HEK293 (cell line): ENCODE measurements at regions not wholly inside any gene's neighbourhood (a gene's known extent, or its start where the extent isn't known, plus 50 kb on each side); places are given as distances from the start of the nearest gene placed in this dataset.

ENCODE experiments used
- CTCF ChIA-PET: fragments of 350-600 bp; formaldehyde crosslinking; extraction: SDS; loops from one replicate; lab custom pipeline; 2021; ENCODE audit warnings: antibody characterized with exemption; lab: Yijun Ruan, JAX
- POLR2A ChIA-PET: fragments of 300-600 bp; formaldehyde crosslinking; extraction: SDS; loops from one replicate; lab custom pipeline; 2020; ENCODE audit warnings: antibody characterized with exemption, inconsistent platforms; lab: Yijun Ruan, JAX
- H3K27ac ChIP-seq: fragments of 200-500 bp; sonication (Bioruptor generic); 2 replicates; pipeline ENCODE4 v1.5.1; 2014; ENCODE audit warnings: low read depth, low read length, control low read depth, inconsistent platforms; ENCODE audit errors: extremely low read depth
- H3K36me3 ChIP-seq, 2 experiments: fragments of 200-500 bp in 1 of 2; sonication (Bioruptor generic) in 1 of 2; 1 replicate in 1 of 2; 2 replicates in 1 of 2; pipeline ENCODE4 v1.5.1; 2014 to 2017; ENCODE audit warnings: inconsistent platforms in 2 of 2, low read length in 2 of 2; ENCODE audit not compliant: control insufficient read depth in 2 of 2, insufficient read depth in 1 of 2
- H3K4me1 ChIP-seq: fragments of 200-500 bp; sonication (Bioruptor generic); 2 replicates; pipeline ENCODE4 v1.5.1; 2014; ENCODE audit warnings: mild to moderate bottlenecking, low read length, inconsistent platforms; ENCODE audit not compliant: control insufficient read depth, insufficient read depth
- H3K4me3 ChIP-seq: 2 replicates; pipeline ENCODE4 v1.5.1; 2011; ENCODE audit warnings: low read depth, mild to moderate bottlenecking, control low read depth, low read length, moderate library complexity
- H3K9me3 ChIP-seq: fragments of 200-500 bp; sonication (Bioruptor generic); 2 replicates; pipeline ENCODE4 v1.5.1; 2014; ENCODE audit warnings: low read depth, low read length, inconsistent platforms; ENCODE audit not compliant: control insufficient read depth, insufficient read depth
- HOXC10 ChIP-seq: sonication (generic); formaldehyde crosslinking; IDR thresholded peaks from 2 replicates; pipeline ENCODE4 v1.8.1; 2023; ENCODE audit warnings: mild to moderate bottlenecking, missing genetic modification reagents
- HOXD13 ChIP-seq: sonication (generic); formaldehyde crosslinking; IDR thresholded peaks from 2 replicates; pipeline ENCODE4 v1.8.0; 2022; ENCODE audit warnings: missing genetic modification reagents, borderline replicate concordance
- MEIS1 ChIP-seq: sonication (generic); formaldehyde crosslinking; IDR thresholded peaks from 2 replicates; pipeline ENCODE4 v1.8.1; 2022; ENCODE audit warnings: missing genetic modification reagents, mild to moderate bottlenecking, borderline replicate concordance
- PRDM10 ChIP-seq: fragments of 450-650 bp; formaldehyde crosslinking; IDR thresholded peaks from 2 replicates; pipeline ENCODE4 v1.5.1; 2016; ENCODE audit warnings: missing biosample characterization, missing genetic modification characterization
- YY1 ChIP-seq: fragments of 450-650 bp; formaldehyde crosslinking; IDR thresholded peaks from 2 replicates; pipeline ENCODE4 v1.5.1; 2018; ENCODE audit warnings: missing biosample characterization, missing genetic modification characterization
- ZBTB10 ChIP-seq: fragments of 450-650 bp; formaldehyde crosslinking; IDR thresholded peaks from 2 replicates; pipeline ENCODE4 v1.5.1; 2016; ENCODE audit warnings: missing biosample characterization, missing genetic modification characterization
- ZNF169 ChIP-seq: fragments of 450-650 bp; formaldehyde crosslinking; IDR thresholded peaks from 2 replicates; pipeline ENCODE4 v1.5.1; 2016; ENCODE audit warnings: missing biosample characterization, missing genetic modification characterization
- ZNF266 ChIP-seq: fragments of 450-650 bp; formaldehyde crosslinking; IDR thresholded peaks from 2 replicates; pipeline ENCODE4 v1.5.1; 2016; ENCODE audit warnings: missing biosample characterization, missing genetic modification characterization, low read depth
- ZNF280D ChIP-seq: fragments of 450-650 bp; formaldehyde crosslinking; IDR thresholded peaks from 2 replicates; pipeline ENCODE4 v1.5.1; 2016; ENCODE audit warnings: missing biosample characterization, missing genetic modification characterization
- ZNF37A ChIP-seq: fragments of 450-650 bp; IDR thresholded peaks from 2 replicates; pipeline ENCODE4 v1.5.1; 2018; ENCODE audit warnings: missing biosample characterization, missing genetic modification characterization
- ZNF394 ChIP-seq: fragments of 450-650 bp; formaldehyde crosslinking; IDR thresholded peaks from 2 replicates; pipeline ENCODE4 v1.5.1; 2016; ENCODE audit warnings: missing biosample characterization, missing genetic modification characterization, mild to moderate bottlenecking, moderate library complexity, borderline replicate concordance
- ZNF404 ChIP-seq: fragments of 450-650 bp; formaldehyde crosslinking; IDR thresholded peaks from 2 replicates; pipeline ENCODE4 v1.5.1; 2017; ENCODE audit warnings: missing biosample characterization, missing genetic modification characterization
- ZNF416 ChIP-seq: fragments of 450-650 bp; formaldehyde crosslinking; IDR thresholded peaks from 2 replicates; pipeline ENCODE4 v1.5.1; 2016; ENCODE audit warnings: missing biosample characterization, missing genetic modification characterization
- ZNF449 ChIP-seq: fragments of 450-650 bp; formaldehyde crosslinking; IDR thresholded peaks from 2 replicates; pipeline ENCODE4 v1.5.1; 2017; ENCODE audit warnings: missing biosample characterization, mild to moderate bottlenecking, missing genetic modification characterization, moderate library complexity
- ZNF514 ChIP-seq: fragments of 450-650 bp; formaldehyde crosslinking; IDR thresholded peaks from 2 replicates; pipeline ENCODE4 v1.5.1; 2016; ENCODE audit warnings: missing biosample characterization, missing genetic modification characterization
- ZNF548 ChIP-seq: fragments of 450-650 bp; formaldehyde crosslinking; IDR thresholded peaks from 2 replicates; pipeline ENCODE4 v1.5.1; 2016; ENCODE audit warnings: missing biosample characterization, missing genetic modification characterization
- ZNF629 ChIP-seq: fragments of 450-650 bp; formaldehyde crosslinking; IDR thresholded peaks from 2 replicates; pipeline ENCODE4 v1.5.1; 2017; ENCODE audit warnings: missing biosample characterization, missing genetic modification characterization
- ZNF670 ChIP-seq: fragments of 450-650 bp; formaldehyde crosslinking; IDR thresholded peaks from 2 replicates; pipeline ENCODE4 v1.5.1; 2016; ENCODE audit warnings: missing biosample characterization, missing genetic modification characterization, low read depth
- ZNF692 ChIP-seq: fragments of 450-650 bp; formaldehyde crosslinking; IDR thresholded peaks from 2 replicates; pipeline ENCODE4 v1.5.1; 2016; ENCODE audit warnings: missing biosample characterization, missing genetic modification characterization
- ZNF791 ChIP-seq: fragments of 450-650 bp; formaldehyde crosslinking; IDR thresholded peaks from 2 replicates; pipeline ENCODE4 v1.5.1; 2016; ENCODE audit warnings: missing biosample characterization, missing genetic modification characterization
- ZSCAN23 ChIP-seq: fragments of 450-650 bp; formaldehyde crosslinking; IDR thresholded peaks from 2 replicates; pipeline ENCODE4 v1.5.1; 2016; ENCODE audit warnings: missing biosample characterization, missing genetic modification characterization
- ZSCAN4 ChIP-seq: fragments of 450-650 bp; formaldehyde crosslinking; IDR thresholded peaks from 2 replicates; pipeline ENCODE4 v1.5.1; 2017; ENCODE audit warnings: missing biosample characterization, missing genetic modification characterization

GRCh38 chr14:61948376-61948775 is 186.2 kb downstream of the SNAPC1 start:
- no peak for TF ChIP-seq ZNF394 (tag by site-specific recombination)
- no peak for TF ChIP-seq MEIS1
- TF ChIP-seq ZNF791 = no peak
- TF ChIP-seq ZSCAN4 (tag by site-specific recombination) = no peak
- no peaks in the 10 kb centered on the region for H3K4me1 ChIP-seq
- ChIA-PET POLR2A (no interaction called here), CTCF (no interaction called here)
- no peak overlapping the region for H3K4me3 ChIP-seq
- H3K9me3 ChIP-seq = no peaks in the 10 kb centered on the region
- H3K27ac ChIP-seq = no peak overlapping the region
- no peaks in the 10 kb centered on the region for H3K36me3 ChIP-seq

GRCh38 chr14:61950340-61950739 is 188.1 kb downstream of the SNAPC1 start:
- CTCF ChIA-PET = interaction anchor here (0.5 to 0.9 kb wide), 2 partner anchors 43 to 176 kb away, joined by 3 to 4 read pairs; no protein-coding TSS in a partner anchor
- Histone ChIP-seq H3K9me3 (no peaks in the 10 kb centered on the region), H3K4me1 (no peaks in the 10 kb centered on the region), H3K27ac (no peak overlapping the region), H3K36me3 (no peaks in the 10 kb centered on the region)
- POLR2A ChIA-PET = no interaction called here
- TF ChIP-seq PRDM10 (no peak), ZNF449 (tag by site-specific recombination) (no peak), HOXD13 (CRISPR knock-in tag) (no peak), ZNF280D (tag by site-specific recombination) (no peak), ZNF692 (tag by site-specific recombination) (no peak), ZNF548 (tag by site-specific recombination) (no peak), ZNF629 (no peak), ZNF514 (tag by site-specific recombination) (no peak), YY1 (tag by site-specific recombination) (no peak), HOXC10 (CRISPR knock-in tag) (no peak), ZNF169 (tag by site-specific recombination) (no peak), ZNF670 (no peak), ZBTB10 (no peak), ZSCAN23 (tag by site-specific recombination) (no peak), ZNF266 (tag by site-specific recombination) (no peak), ZNF416 (tag by site-specific recombination) (no peak), ZNF404 (tag by site-specific recombination) (no peak), ZNF37A (no peak)
- TF ChIP-seq, all 188 proteins: peak for 0
- no peak overlapping the region for H3K4me3 ChIP-seq
